AG08395 (cell line): ENCODE measurements at regions not wholly inside any gene's neighbourhood (a gene's known extent, or its start where the extent isn't known, plus 50 kb on each side); places are given as distances from the start of the nearest gene placed in this dataset.

Source experiments
- DNase-seq: peaks from one replicate; pipeline ENCODE4 v3.0.0; 2012; ENCODE audit warnings: mixed read lengths, low spot score

DNA sequence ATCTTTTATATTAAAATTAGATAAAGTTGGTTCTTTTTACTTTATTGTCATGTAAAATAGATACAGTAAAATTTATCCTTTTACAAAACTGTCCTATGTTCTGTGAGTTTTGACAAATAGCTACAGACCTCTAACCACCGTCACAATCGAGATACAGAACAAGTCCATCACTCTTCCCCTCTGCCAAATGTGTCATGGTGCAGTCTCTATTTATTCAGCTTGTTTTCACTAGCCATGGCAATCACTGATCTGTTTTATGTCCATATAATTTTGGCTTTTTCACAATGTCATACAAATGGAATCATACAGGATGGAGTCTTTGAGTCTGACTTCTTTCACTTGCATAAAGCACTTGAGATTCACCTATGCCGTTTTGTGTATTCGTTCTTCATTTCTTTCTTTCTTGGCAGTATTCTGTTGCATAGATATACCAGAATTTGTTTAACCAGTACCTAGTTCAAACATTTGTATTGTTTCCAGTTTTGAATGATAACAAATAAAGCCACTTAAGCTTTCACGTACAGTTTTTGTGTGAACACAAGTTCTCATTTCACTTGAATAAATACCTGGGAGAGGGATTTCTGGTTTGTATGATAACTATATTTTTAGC, 273.2 kb upstream of the MPDZ start:
- no peak for DNase-seq

DNA sequence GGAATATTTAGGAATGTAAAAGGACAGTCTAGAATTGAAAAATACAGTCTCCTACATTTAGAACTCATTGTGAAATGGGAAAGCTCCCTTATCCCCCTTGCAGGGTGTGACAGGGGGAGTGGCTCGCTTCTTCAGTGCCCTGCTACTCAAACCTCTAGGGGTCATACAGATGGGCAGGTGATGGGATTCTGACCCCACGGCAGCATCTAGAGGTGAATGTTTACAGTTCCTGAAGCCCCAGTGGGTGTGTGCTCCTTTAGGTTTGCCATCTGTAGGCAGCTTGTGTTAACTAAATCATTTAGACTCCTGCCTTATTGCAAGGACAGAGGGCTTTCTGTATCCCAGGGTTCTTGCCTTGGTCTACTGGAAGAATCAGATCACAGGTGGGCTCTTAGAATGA, 271.0 kb upstream of the MPDZ start:
- no peak for DNase-seq

DNA sequence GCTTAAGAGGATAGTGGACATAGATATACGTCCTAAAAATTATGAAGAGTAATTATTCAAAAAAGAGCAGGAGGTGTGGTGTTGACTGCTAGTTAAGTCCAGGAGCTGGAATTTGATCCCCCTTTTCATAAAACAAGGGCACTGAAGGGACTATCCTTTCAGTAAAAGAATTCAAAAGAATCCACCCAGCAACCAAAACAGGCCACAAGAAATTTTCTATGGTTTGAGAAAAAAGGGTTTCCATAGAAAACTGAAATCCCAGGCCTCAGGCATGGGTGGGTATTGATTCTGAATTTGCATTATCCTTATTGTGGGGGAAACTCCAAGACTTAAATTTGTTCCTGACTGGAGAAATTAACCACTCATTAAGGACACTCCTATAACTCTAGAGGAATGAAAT, 269.0 kb upstream of the MPDZ start:
- DNase-seq: no peak

DNA sequence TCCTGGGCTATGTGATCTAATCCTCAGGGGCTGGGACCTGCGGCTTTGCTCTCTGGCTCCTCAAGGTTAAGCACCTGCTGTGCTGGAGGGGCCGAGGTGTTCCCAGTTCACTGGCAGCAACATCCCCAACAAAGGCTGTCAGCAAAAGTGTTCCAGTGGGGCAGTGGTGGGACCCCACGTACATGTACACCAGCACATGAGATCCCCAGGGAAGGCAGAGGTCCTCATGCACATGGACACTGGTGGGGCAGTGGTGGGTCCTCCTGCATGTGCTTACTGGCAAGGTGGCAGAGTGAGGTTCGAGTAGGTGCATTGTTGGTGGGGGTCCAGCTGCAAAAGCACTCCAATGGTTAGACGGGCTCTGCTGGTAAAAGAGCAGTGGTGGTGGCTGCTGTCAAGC, 255.6 kb upstream of the MPDZ start:
- no peak for DNase-seq

- DNase-seq: no peak
Observed at GRCh38 chr9:13534006-13534405, 254.5 kb upstream of the MPDZ start.

DNA sequence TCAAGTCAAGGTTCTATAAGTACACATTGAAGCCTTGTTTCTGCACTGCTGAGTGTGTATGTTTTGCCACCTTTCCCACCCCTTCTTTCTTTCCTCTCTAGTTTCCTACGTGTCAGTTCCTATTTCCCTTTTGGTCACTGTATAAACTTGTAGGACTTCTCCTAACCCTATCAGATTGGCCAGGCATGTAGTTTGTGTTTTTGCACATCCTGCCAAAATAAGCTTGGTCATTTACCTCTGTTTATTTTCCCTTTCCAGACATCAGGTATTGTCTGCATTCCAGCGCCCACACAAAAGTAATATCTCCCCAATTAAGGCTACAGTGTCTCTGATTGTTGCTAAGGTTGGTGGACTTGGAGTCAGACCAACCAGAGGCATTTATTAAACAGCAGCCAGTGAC, 252.9 kb upstream of the MPDZ start:
- DNase-seq: no peak

- DNase-seq: no peak
Observed at GRCh38 chr9:13529321-13530104, 250.0 kb upstream of the MPDZ start.

DNA sequence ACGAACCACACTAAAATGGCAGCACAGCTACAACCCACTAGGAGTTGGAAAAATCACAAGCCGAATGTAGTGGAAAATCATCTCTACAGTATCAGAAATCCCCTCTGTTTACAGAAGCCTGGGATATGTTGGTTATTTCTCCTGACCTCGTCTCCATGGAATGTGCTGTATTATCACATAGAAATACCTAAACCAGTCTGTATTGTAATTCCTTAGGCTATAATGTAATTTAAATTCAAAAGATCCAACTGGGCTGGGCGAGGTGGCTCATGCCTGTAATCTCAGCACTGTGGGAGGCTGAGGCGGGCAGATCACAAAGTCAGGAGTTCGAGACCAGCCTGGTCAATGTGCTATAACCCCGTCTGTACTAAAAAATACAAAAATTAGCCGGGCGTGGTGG, 244.8 kb upstream of the MPDZ start:
- no peak for DNase-seq

DNA sequence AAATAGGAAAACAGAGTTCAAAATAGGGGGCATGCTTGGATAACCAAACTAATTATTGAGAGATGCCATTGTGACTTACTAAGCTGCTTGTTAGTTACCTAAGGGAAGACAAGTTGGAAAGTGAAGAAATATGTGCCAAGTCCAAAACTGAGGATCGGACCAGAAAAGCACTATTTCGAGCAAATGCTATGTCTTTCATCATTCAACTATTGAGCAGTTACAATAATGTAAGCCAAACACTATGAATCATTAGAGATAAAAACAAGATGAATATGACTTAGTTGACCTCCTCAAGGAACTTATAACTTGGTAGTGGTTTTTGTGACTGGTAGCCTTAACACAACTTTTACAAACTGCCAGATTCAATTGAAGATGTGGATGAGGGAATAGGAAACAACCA, 240.6 kb upstream of the MPDZ start:
- no peak for DNase-seq

GRCh38 chr9:13513716-13514444, 234.4 kb upstream of the MPDZ start:
- peak; percentile 5 for DNase-seq

DNA sequence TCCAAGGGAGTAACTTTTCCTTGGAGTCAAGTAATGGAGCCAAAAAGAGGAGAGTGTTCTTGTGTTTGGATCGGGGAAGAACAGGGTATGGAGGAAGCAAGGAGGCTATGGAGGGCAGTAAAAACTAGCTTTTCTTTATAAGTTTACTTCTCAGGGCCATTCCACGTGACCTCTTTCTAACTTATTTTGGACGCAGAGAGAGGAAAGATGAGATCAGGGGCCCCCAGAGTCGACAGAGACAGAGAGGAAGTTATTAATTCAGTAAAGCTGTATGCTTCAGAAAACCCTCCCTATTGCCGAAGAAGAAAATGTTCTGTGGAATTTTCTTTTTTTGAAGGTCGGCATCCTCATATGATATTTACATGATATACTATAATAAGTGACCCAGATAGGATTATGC, 233.8 kb upstream of the MPDZ start:
- DNase-seq: no peak

DNA sequence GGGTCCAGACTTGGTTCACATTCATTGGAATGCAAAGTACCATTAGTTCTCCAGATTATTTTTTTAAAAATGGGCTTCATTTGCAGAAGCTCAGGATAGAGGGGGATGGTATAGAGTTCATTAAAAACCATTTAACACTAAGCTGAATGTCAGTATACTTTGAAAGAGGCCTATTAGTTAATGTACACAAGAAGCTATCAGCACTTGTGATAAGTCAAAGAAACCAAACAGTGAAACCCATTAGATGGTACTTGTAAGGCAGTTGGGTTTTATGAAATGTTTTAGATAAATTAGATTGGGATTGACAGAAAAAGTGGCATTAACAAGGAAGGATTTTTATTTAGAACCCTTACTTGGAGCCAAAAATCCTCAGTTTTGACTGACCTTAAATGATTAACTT, 229.2 kb upstream of the MPDZ start:
- DNase-seq: no peak

DNA sequence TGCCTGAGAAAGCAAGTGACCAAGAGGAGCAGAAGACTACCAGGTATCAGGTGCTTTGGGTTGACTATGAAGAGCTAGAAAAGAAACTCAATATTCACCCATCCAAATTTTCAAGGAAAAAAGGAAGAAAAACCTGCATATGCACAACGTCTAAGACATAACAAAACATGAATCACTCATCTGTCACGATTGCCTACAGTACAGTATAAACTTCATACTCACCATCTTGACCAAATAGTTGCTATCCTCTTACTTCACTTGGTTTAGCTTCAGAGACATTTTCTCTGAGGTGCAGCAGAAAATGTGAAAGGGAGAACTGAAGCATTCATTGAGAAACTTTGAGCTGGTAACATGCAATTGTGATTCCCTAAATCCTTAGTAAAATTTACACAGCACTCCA, 228.6 kb upstream of the MPDZ start:
- DNase-seq: no peak

DNA sequence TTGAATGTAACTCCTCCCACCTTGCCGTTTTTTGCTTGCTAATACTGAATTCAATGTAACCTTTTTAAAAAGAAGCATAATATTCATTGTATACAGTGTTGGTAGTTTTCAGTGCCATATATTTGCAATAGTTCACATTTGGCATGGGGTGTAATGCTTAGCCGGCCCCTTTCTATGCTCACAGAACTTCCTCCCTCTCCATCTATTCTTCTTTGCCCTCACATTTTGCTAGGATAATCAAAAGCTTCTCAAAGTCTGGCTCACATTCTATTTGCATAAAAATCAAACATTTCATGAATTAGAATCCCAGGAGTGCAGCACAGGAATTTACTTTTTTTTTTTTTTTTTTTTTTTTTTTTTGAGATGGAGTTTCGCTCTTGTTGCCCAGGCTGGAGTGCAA, 226.3 kb upstream of the MPDZ start:
- no peak for DNase-seq

- DNase-seq: no peak
Observed at GRCh38 chr9:13503599-13503998, 224.1 kb upstream of the MPDZ start.

DNA sequence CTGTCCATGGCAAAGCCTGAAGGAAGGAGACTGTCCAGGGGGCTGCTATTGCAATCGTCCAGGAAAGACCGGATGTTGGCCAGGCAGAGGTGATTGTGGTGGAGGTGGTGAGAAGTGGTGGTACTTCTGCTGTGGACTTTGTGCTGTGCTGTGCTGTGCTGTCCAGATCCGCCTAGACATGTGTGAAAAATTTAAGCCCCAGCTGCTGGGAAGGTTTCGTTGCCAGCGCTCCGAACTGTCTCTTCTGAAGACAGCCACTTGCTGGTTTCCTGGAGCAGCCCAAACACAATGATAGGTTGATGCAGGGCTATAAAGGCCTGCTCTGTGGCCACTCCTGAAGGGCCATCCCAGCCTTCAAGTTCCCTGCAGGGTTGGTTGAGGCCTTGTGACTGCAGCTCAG, 223.0 kb upstream of the MPDZ start:
- DNase-seq: no peak

GRCh38 chr9:13501018-13501417, 221.5 kb upstream of the MPDZ start:
- no peak for DNase-seq

GRCh38 chr9:13500034-13500433, 220.5 kb upstream of the MPDZ start:
- DNase-seq: no peak

GRCh38 chr9:13493697-13494096, 214.2 kb upstream of the MPDZ start:
- DNase-seq: no peak

DNA sequence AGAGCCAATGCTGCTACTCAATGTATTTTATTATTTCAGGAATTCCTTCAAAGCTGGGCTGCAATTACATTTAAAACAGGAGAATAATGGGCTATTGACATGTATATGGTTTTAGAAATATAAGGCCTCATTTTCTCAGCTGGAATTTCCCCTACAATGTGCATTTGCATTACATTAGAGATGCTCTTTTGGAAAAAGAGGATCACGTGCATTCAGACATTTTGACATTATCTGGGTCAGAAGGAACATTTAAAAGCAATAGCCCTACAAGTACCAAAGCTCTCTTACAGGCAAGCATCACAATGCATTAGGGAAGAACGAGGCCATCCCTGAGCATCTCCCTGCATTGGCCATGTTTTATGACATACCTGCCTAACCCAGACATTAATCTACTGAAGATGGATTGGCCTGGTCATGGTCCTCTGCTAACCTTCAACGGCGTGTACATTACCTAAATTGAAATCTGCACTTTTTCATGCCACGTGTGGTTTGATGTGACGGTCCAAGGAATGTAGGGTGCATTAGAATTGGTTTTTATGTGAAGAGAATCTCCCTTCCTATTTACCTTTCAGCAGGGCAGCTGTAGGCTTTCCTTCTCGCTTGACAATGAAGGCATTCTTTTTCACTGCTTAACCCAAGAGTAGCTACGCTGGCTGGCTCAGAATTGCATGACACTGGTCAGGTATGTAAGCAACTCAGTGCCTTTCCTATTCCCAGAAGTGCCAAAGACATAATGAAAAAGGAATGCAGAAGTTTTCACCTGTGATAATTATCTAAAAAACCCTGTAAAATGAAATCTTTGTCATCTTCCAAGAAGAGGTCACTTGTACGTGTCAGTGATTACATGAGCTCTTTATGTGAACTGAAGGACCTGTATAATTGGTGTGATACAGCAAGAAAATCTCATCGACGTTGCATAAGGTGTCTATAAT, 212.3 kb upstream of the MPDZ start:
- no peak for DNase-seq

- no peak for DNase-seq
Observed at GRCh38 chr9:13491138-13491492, 211.6 kb upstream of the MPDZ start.

GRCh38 chr9:13487936-13488335, 208.4 kb upstream of the MPDZ start:
- DNase-seq: no peak
